MCF 10A (cell line): ENCODE measurements at regions not wholly inside any gene's neighbourhood (a gene's known extent, or its start where the extent isn't known, plus 50 kb on each side); places are given as distances from the start of the nearest gene placed in this dataset.

Experiments
- BruUV-seq: library from RNA; stranded (reverse); fragments of 400-500 nt; replicated peaks from 2 replicates; lab custom pipeline; 2021; lab: Mats Ljungman, UMichigan
- CTCF ChIA-PET: fragments of 300-600 bp; sonication (Branson Sonifier 250); formaldehyde crosslinking; extraction: SDS; loops from one replicate; lab custom pipeline; 2021; ENCODE audit warnings: antibody characterized with exemption, inconsistent platforms; lab: Yijun Ruan, JAX
- POLR2A ChIA-PET: fragments of 300-600, 350-650 bp; sonication (Branson Sonifier 250); formaldehyde crosslinking; extraction: SDS; loops from one replicate; lab custom pipeline; 2020; ENCODE audit warnings: antibody characterized with exemption, inconsistent platforms; lab: Yijun Ruan, JAX
- DNase-seq: peaks from one replicate; pipeline ENCODE4 v3.0.0-alpha.2; 2018; ENCODE audit not compliant: unreplicated experiment
- H3K27ac Mint-ChIP-seq: one replicate; pipeline ENCODE4 v1.8.0; 2022; ENCODE audit warnings: mild to moderate bottlenecking, low read depth, mixed read lengths; ENCODE audit not compliant: unreplicated experiment
- H3K27me3 Mint-ChIP-seq: one replicate; pipeline ENCODE4 v1.8.0; 2022; ENCODE audit warnings: mixed read lengths; ENCODE audit not compliant: insufficient read depth, unreplicated experiment
- H3K36me3 Mint-ChIP-seq: one replicate; pipeline ENCODE4 v1.8.0; 2022; ENCODE audit warnings: mild to moderate bottlenecking, moderate library complexity, mixed read lengths; ENCODE audit not compliant: insufficient read depth, unreplicated experiment
- H3K4me1 Mint-ChIP-seq: one replicate; pipeline ENCODE4 v1.8.0; 2022; ENCODE audit warnings: mixed read lengths; ENCODE audit not compliant: insufficient read depth, unreplicated experiment
- H3K4me3 Mint-ChIP-seq: one replicate; pipeline ENCODE4 v1.8.0; 2022; ENCODE audit warnings: mild to moderate bottlenecking, moderate library complexity, mixed read lengths; ENCODE audit not compliant: unreplicated experiment
- H3K9me3 Mint-ChIP-seq: one replicate; pipeline ENCODE4 v1.8.0; 2022; ENCODE audit warnings: mixed read lengths; ENCODE audit not compliant: unreplicated experiment
- intact Hi-C: fragments of 100-400 bp; cut with micrococcal nuclease; formaldehyde crosslinking; loops from 2 replicates; pipeline ENCODE4 v1.14.1; 2022
- TF ChIP-seq, protein P1 (sequence below): fragments of 200-600 bp; IDR thresholded peaks from one replicate; pipeline ENCODE4 v1.8.0; 2022; ENCODE audit warnings: antibody characterized with exemption, mild to moderate bottlenecking; ENCODE audit not compliant: unreplicated experiment

DNA sequence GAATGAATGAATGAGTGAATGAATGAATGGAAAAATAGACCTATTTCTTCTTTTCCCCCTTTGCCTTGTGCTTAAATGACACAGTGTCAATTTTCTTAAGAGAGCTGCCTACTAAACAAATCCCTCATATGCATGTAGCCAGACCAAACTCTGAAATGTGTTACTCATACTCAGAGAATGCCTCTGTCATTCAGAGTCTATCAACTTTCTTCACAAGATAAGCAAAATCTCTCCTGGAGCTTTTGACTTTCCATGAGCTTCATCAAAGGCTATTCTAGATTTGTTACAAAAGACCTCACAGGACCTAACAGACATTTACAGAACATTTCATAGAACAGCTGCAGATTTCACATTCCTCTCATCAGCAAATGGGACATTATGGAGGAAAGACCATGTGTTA lies 275.7 kb upstream of the MSX2 start:
- Mint-ChIP-seq H3K27me3 (no peaks in the 10 kb centered on the region), H3K36me3 (no peaks in the 10 kb centered on the region), H3K4me3 (no peak overlapping the region), H3K9me3 (peaks cover 8% of the 10 kb centered on the region), H3K27ac (no peak overlapping the region), H3K4me1 (no peaks in the 10 kb centered on the region)
- POLR2A ChIA-PET = interaction anchor here (0.7 to 0.8 kb wide), 2 partner anchors 9 to 14 kb away, joined by 3 read pairs; no protein-coding TSS in a partner anchor
- TF ChIP-seq, protein P1, sequence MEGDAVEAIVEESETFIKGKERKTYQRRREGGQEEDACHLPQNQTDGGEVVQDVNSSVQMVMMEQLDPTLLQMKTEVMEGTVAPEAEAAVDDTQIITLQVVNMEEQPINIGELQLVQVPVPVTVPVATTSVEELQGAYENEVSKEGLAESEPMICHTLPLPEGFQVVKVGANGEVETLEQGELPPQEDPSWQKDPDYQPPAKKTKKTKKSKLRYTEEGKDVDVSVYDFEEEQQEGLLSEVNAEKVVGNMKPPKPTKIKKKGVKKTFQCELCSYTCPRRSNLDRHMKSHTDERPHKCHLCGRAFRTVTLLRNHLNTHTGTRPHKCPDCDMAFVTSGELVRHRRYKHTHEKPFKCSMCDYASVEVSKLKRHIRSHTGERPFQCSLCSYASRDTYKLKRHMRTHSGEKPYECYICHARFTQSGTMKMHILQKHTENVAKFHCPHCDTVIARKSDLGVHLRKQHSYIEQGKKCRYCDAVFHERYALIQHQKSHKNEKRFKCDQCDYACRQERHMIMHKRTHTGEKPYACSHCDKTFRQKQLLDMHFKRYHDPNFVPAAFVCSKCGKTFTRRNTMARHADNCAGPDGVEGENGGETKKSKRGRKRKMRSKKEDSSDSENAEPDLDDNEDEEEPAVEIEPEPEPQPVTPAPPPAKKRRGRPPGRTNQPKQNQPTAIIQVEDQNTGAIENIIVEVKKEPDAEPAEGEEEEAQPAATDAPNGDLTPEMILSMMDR = no peak
- no TSS peak for BruUV-seq
- CTCF ChIA-PET = interaction anchor here (0.7 kb wide), 1 partner anchor 9 kb away, joined by 3 read pairs; no protein-coding TSS in a partner anchor
- intact Hi-C loops = no loop called here
- DNase-seq = no peak

DNA sequence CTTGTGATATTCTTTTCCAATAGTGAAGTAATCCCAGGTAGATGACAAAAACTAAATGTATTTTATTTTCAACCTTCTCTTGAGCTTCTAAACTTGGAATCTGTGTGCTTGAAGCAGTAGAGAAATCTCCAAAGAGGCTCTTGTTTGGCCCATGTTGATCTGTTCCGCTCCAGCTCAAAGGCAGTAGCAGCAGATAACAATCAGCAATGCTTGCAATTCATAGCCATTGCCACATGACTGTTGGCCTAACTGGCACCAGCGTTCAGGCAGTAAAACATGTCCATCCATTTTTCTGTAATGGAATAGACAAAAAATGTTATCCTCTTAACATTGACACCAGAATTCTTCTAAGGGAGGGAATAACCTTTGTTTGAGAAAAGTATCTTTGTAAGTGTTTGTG lies 270.7 kb upstream of the MSX2 start:
- ChIA-PET POLR2A (interaction anchor here (1.2 kb wide), 1 partner anchor 17 kb away, joined by 3 read pairs; no protein-coding TSS in a partner anchor), CTCF (interaction anchor here (0.6 to 1.4 kb wide), 3 partner anchors 28 to 130 kb away, joined by 3 to 5 read pairs (median 4); no protein-coding TSS in a partner anchor)
- DNase-seq = no peak
- intact Hi-C loops = no loop called here
- Mint-ChIP-seq H3K27me3 (no peaks in the 10 kb centered on the region), H3K4me1 (no peaks in the 10 kb centered on the region), H3K36me3 (peaks cover 6% of the 10 kb centered on the region), H3K9me3 (peaks cover 8% of the 10 kb centered on the region), H3K4me3 (no peak overlapping the region), H3K27ac (no peak overlapping the region)
- BruUV-seq = no TSS peak
- TF ChIP-seq, protein P1 = no peak

DNA sequence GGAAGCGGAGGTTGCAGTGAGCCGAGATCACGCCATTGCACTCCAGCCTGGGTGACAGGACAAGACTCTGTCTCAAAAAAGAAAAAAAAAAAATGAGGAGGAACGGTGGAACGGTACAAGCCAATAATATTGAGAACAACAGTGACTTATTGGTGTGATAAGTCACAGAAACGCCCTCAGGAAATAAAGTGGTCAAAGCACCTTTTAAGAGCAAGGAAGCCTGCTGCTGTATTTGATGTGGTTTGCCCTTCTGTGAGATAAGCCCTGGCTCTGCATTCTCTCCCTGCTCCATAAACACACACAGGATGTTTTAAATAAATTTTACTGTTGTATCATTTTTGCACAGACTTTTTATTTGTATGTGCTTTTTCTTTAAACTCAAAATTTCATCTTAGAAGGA lies 269.9 kb upstream of the MSX2 start:
- peaks cover 5% of the 10 kb centered on the region for H3K9me3 Mint-ChIP-seq
- peaks cover 6% of the 10 kb centered on the region for H3K36me3 Mint-ChIP-seq
- intact Hi-C loops = no loop called here
- H3K4me3 Mint-ChIP-seq = no peak overlapping the region
- no peak overlapping the region for H3K27ac Mint-ChIP-seq
- ChIA-PET POLR2A (no interaction called here), CTCF (interaction anchor here (0.6 to 1.4 kb wide), 2 partner anchors 26 to 28 kb away, joined by 3 to 5 read pairs; no protein-coding TSS in a partner anchor)
- H3K27me3 Mint-ChIP-seq = no peaks in the 10 kb centered on the region
- BruUV-seq = no TSS peak
- TF ChIP-seq, protein P1 = no peak
- DNase-seq = no peak
- H3K4me1 Mint-ChIP-seq = peaks cover 5% of the 10 kb centered on the region

DNA sequence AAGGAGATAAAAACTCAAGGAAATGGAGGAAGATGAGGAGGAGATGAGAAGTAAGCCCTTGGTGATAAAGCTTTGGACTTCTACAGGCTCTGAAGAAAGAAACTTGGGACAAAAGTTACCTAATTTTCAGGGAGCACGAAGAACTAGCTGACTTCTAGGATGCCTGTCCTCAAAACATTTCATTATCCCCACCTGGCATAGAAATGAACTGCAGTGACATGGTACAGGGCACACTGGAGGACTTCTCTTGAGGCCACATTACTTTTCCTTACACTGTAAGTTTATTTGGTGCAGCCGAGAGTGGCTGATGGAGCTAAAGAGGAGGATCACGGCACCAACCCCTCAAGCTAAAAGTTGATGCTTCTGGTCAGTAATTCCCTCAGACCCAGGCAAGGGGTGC lies 269.5 kb upstream of the MSX2 start:
- H3K9me3 Mint-ChIP-seq = peaks cover under 1% of the 10 kb centered on the region
- CTCF ChIA-PET = interaction anchor here (0.5 to 1.5 kb wide), 3 partner anchors 14 to 175 kb away, joined by 3 to 4 read pairs (median 4); no protein-coding TSS in a partner anchor
- no TSS peak for BruUV-seq
- H3K27ac Mint-ChIP-seq = no peak overlapping the region
- H3K4me3 Mint-ChIP-seq = no peak overlapping the region
- no peak for DNase-seq
- H3K27me3 Mint-ChIP-seq = no peaks in the 10 kb centered on the region
- intact Hi-C loops = no loop called here
- TF ChIP-seq, protein P1 = no peak
- H3K4me1 Mint-ChIP-seq = peaks cover 9% of the 10 kb centered on the region
- peaks cover 6% of the 10 kb centered on the region for H3K36me3 Mint-ChIP-seq
- POLR2A ChIA-PET = no interaction called here
